IPS-15b (cell line): ENCODE measurements at regions not wholly inside any gene's neighbourhood (a gene's known extent, or its start where the extent isn't known, plus 50 kb on each side); places are given as distances from the start of the nearest gene placed in this dataset.

Experiments
- H3K27me3 ChIP-seq: one replicate; pipeline ENCODE4 v1.6.1; 2013; ENCODE audit warnings: low read length; ENCODE audit not compliant: control insufficient read depth, insufficient read depth
- H3K36me3 ChIP-seq: one replicate; pipeline ENCODE4 v1.6.1; 2013; ENCODE audit warnings: low read length; ENCODE audit not compliant: control insufficient read depth, insufficient read depth
- H3K4me1 ChIP-seq: one replicate; pipeline ENCODE4 v1.6.1; 2013; ENCODE audit warnings: mild to moderate bottlenecking, low read length; ENCODE audit not compliant: control insufficient read depth, insufficient read depth
- H3K4me3 ChIP-seq: one replicate; pipeline ENCODE4 v1.5.1; 2013; ENCODE audit warnings: low read depth, low read length
- H3K9ac ChIP-seq: one replicate; pipeline ENCODE4 v1.6.1; 2013; ENCODE audit warnings: low read depth, mild to moderate bottlenecking, low read length
- H3K9me3 ChIP-seq: one replicate; pipeline ENCODE4 v1.6.1; 2013; ENCODE audit warnings: mild to moderate bottlenecking, low read length; ENCODE audit not compliant: control insufficient read depth, insufficient read depth

DNA sequence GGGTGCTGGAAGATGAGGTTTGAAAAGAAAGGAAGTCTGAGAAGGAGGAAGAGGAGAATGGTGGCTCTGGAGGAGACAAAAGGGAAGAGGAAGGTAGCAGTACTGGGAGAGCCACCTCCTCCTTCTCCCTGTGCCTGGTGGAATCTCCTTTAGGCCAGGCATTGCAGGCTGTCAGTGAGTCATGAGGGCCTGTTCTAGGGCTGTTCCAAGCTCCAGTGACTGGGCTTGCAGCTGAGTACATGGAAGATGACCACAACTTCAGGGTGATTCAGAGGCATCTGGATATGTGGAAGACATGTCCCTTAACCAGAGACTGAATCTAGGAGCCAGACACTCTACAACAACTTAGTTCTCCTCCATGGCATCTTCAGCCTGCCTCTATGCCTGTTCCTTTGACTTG, 107.8 kb downstream of the EFNB1 start:
- H3K27me3 ChIP-seq = no peaks in the 10 kb centered on the region
- no peak overlapping the region for H3K9ac ChIP-seq
- H3K9me3 ChIP-seq = no peaks in the 10 kb centered on the region
- no peaks in the 10 kb centered on the region for H3K36me3 ChIP-seq
- H3K4me3 ChIP-seq = no peak overlapping the region
- no peaks in the 10 kb centered on the region for H3K4me1 ChIP-seq

DNA sequence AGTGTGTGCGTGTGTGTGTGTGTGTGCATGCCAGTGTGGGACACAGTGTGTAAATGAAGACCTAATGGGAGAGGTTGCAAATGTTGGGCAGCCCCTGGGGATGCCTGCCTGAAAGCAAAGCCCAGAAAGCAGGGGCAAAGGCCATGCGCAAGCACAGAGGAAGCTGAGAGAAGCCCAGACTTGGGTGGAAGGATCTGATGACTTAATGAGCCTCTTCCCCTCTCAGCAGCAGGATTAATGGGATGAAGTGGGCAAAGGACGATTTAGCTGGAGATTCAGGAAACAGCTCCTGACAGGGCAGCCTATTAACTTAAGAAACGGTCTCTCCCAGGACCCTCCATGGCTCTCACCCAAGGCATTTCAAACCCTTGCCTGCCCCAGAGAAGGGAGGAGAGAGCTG, 107.3 kb downstream of the EFNB1 start:
- no peaks in the 10 kb centered on the region for H3K36me3 ChIP-seq
- no peaks in the 10 kb centered on the region for H3K4me1 ChIP-seq
- H3K27me3 ChIP-seq = no peaks in the 10 kb centered on the region
- no peak overlapping the region for H3K4me3 ChIP-seq
- no peak overlapping the region for H3K9ac ChIP-seq
- no peaks in the 10 kb centered on the region for H3K9me3 ChIP-seq

DNA sequence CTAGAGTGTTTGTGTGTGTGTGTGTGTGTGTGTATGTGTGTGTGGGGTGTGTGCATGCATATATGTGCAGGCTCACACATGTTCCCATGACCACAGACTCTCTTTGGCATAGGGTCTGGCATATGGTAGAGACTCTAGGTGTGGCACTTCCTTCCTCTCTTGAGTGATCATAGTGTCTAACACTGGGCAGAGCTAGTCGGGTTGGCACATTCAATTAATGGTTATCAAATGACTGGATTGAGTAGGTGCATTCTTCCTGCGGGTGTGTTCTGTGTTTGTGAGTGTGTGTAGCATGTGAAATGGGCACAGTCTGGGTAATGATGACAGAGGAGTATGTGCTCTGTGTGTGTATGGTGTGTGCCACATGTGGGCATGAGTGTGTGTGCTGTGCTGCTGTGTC, 106.5 kb downstream of the EFNB1 start:
- no peak overlapping the region for H3K4me3 ChIP-seq
- no peaks in the 10 kb centered on the region for H3K4me1 ChIP-seq

DNA sequence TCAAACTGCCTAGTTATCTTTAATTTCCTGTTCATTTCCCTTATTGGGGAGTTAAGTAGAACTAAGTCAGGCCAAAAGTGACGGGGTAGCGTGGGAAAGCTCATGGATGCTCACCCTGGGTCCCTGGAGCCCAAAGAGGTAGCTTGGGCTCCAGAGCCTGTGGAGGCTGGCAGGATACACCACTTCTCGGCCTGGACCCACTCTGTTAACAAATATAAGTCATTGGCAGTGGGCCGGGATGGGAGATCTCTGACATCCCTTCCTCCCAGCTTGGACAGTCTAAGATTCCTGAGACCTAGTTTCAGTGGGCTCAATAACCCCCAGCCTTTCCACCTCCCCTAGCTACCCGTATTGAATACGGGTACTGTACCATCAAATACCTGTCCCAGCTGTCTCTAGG, 106.1 kb downstream of the EFNB1 start:
- Histone ChIP-seq H3K9ac (no peak overlapping the region), H3K4me3 (no peak overlapping the region), H3K36me3 (no peaks in the 10 kb centered on the region), H3K4me1 (no peaks in the 10 kb centered on the region), H3K9me3 (no peaks in the 10 kb centered on the region), H3K27me3 (no peaks in the 10 kb centered on the region)

More for the DNA sequence above, 106.5 kb downstream of the EFNB1 start:
- Histone ChIP-seq H3K36me3 (no peaks in the 10 kb centered on the region), H3K9me3 (no peaks in the 10 kb centered on the region), H3K27me3 (no peaks in the 10 kb centered on the region), H3K9ac (no peak overlapping the region)

DNA sequence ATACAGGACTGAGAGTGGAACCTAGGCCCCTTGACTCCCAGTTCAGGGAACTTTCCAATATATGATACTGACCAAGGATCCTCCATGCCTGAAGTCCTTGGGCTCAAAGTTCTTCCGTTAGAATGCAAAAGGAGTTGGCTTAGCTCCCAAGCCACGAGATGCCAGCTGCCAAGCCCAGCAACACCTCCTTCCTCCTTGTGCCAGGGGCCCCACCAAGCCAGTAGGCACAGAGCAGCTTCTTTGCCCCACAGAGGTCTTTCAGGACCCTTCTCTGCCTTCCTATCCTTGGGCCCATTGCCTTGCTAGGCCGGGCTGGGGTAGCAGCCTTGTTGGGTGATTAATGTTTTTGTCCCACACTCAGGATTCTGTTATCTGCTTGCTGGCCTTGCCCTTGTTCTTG, 105.6 kb downstream of the EFNB1 start:
- H3K9me3 ChIP-seq = no peaks in the 10 kb centered on the region
- H3K36me3 ChIP-seq = no peaks in the 10 kb centered on the region
- no peaks in the 10 kb centered on the region for H3K4me1 ChIP-seq
- H3K4me3 ChIP-seq = no peak overlapping the region
- H3K27me3 ChIP-seq = no peaks in the 10 kb centered on the region
- H3K9ac ChIP-seq = no peak overlapping the region

DNA sequence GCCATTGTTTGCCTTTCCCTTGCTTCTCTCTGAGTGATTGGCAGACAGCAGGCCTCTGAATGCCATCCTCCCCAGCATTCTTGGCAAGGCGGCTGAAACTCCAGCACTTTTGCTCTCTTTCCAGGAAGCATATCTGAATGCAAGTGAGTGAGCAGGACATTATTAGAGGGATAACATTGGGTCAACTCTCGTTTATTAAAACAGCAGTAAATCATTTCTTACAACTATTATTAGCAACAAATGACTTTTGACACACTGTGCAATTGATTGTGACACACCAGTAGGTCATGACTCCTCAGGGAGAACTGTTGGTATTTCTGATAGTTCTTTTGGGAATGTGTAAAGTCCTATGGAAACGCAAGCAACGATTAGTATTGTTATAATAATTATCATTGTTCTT, 103.8 kb downstream of the EFNB1 start:
- Histone ChIP-seq H3K36me3 (no peaks in the 10 kb centered on the region), H3K4me1 (no peaks in the 10 kb centered on the region), H3K9ac (no peak overlapping the region), H3K27me3 (peaks cover 4% of the 10 kb centered on the region), H3K9me3 (no peaks in the 10 kb centered on the region), H3K4me3 (no peak overlapping the region)

DNA sequence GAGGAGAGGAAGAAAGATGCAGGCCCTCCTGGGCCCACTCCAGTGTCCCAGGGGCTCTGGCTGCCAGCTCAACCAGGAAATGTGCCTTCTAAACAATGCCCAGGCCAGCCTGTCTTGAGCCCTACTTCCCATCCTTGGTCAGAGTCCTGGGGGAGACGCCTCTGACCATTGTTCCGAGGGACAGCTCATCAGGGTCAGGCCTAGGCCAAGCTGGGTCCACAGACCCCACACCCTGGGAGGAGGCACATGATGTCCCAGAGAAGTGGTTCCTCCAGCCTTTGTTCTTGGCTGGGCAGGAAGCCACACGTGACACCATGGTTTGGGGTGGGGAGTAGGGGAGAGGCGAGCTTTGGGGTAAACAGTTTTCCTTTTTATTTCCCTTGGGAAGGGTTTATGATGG, 102.5 kb downstream of the EFNB1 start:
- H3K27me3 ChIP-seq = peaks cover 4% of the 10 kb centered on the region
- H3K4me1 ChIP-seq = no peaks in the 10 kb centered on the region
- no peak overlapping the region for H3K9ac ChIP-seq
- no peaks in the 10 kb centered on the region for H3K36me3 ChIP-seq
- no peak overlapping the region for H3K4me3 ChIP-seq
- no peaks in the 10 kb centered on the region for H3K9me3 ChIP-seq

DNA sequence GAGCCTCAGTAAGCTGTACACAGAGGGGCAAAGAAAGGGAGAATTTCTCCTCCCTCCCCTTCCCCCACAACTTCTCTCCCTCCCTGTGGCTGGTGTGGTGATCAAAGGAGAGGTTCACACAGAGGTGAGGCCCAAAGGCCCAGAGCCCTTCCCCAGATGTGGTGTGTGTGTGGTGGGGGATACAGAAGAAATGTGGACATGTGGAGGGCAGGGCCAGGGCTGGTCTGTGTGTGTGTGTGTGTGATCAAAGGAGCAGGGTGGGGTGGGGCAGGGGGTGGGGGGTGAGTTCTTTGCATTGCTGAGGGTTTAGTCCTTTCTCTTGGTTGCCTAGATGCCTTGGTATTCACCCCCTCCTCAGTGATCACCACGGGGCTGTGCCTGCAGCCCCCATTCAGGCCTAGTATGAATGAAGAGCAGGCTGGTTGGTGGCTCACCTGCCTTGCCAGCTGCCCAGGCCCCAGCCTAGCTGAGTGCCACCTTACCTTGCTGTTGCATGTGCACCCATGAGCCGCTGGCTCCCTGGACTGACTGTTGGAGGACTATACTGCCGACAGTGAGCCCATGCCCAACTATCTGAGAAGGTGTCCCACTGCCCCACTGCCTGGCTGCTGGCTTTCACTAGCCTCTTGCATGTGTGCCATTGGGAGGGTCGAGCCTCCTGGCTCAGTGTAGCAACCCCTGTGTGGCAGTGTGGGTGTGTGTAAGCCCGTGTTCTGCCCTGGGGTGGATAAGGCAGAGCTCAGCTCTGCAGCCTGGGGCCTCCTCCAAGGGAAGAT, 101.9 kb downstream of the EFNB1 start:
- no peak overlapping the region for H3K4me3 ChIP-seq
- H3K4me1 ChIP-seq = no peaks in the 10 kb centered on the region
- H3K27me3 ChIP-seq = peaks cover 4% of the 10 kb centered on the region
- H3K36me3 ChIP-seq = no peaks in the 10 kb centered on the region
- no peak overlapping the region for H3K9ac ChIP-seq
- no peaks in the 10 kb centered on the region for H3K9me3 ChIP-seq

DNA sequence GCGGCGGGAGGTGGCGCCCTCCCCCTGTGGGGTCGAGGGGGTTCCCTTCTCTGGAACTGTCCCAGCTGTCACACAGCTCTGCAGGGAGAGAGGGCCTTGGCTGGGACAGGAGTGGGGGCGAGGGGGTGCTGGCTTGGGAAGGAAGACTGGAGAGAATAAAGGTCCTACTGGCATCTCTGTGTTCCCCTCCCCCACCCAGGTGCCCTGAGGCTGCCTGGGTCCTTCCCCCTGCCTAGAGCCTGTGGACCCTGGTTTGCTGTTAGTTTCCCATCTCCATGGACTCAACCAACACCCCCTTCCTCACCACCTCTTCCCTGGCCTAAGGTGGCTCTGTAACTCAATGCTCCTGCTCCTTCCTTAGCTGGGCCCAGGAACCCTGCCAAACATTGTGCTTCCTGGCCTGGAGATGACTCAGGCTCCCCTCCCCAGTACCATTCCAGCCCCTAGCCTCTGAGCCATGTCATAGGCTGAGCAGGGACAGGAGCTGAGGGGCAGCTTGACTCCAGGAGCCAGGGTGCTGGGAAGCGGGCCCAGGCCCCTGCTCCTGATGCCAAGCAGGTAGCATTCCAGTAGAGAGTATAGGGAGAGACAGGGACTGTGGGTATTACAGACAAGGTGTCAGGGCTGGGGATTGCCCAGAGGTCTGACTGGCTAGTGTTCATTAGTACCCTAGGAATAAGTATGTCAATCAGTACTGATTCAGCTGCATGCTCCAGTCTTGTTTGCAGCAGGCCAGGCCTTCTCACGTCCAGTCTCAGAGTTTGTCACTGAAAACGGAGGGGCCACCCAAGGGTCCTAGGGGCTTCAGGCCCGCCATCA, 100.7 kb downstream of the EFNB1 start:
- Histone ChIP-seq H3K9me3 (no peaks in the 10 kb centered on the region), H3K27me3 (peaks cover 4% of the 10 kb centered on the region), H3K4me3 (no peak overlapping the region), H3K36me3 (no peaks in the 10 kb centered on the region), H3K4me1 (no peaks in the 10 kb centered on the region), H3K9ac (no peak overlapping the region)

DNA sequence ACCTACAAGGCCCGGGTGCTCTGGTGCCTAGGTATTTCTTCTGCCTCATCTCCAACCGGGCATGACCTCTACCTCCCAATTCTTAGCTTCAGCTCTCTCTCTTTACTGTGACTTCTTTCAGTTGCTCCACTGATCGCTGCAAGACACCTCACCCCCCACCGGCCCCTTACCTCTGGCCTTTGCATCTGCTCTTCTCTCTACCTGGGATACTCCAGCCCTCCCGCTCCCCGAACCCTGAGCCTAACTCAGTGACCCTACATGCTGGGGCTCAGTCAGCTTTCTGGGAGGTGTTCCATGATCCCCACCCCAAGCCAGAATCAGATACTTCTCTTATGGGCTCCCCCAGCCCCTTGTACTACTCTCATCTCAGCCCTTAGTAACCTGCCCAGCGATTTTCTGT, 99.6 kb downstream of the EFNB1 start:
- H3K4me3 ChIP-seq = no peak overlapping the region
- H3K4me1 ChIP-seq = no peaks in the 10 kb centered on the region
- H3K9ac ChIP-seq = no peak overlapping the region
- no peaks in the 10 kb centered on the region for H3K9me3 ChIP-seq
- peaks cover 6% of the 10 kb centered on the region for H3K27me3 ChIP-seq
- no peaks in the 10 kb centered on the region for H3K36me3 ChIP-seq

DNA sequence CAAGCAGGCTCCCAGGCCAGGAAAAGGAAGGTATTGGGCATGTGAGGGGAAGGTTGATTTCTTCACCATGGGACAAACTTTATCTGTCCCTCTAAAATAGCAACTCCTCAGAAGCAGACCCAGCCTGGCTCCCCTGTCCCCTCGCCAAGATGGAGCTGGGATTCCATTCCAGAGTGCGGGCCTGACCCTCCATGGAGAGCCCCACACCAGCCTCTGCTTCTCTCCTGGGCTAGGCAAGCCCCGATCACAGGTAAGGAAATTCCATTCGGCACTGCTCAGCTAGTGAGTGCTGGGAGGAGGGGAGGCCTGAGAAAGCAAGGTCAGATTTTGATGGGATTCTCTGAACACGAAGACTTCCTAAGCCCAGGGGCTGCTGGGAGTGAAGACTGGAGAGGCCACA, 98.4 kb downstream of the EFNB1 start:
- no peaks in the 10 kb centered on the region for H3K9me3 ChIP-seq
- H3K9ac ChIP-seq = no peak overlapping the region
- H3K4me1 ChIP-seq = no peaks in the 10 kb centered on the region
- H3K36me3 ChIP-seq = no peaks in the 10 kb centered on the region
- peaks cover 6% of the 10 kb centered on the region for H3K27me3 ChIP-seq
- no peak overlapping the region for H3K4me3 ChIP-seq

DNA sequence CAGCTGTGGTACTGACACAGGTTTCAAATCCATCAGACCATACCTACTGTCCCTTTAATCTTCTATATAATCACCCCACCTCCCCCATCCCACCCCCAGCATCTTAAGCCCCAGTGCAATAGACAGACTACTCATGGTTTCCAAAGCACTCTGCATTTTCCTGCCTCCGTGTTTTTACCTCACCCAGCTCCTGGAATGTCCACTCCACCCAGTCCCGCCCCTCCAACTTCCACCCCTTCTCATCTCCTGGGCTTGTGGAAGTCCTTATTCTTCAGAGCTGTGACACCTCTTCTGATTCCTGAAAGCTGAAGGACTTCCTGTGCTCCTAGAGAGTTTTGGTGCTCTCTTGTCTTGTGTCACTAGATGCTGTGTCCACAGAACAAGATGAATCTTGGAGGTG, 94.3 kb downstream of the EFNB1 start:
- no peak overlapping the region for H3K4me3 ChIP-seq
- no peaks in the 10 kb centered on the region for H3K9me3 ChIP-seq
- H3K27me3 ChIP-seq = peaks cover 2% of the 10 kb centered on the region
- H3K36me3 ChIP-seq = no peaks in the 10 kb centered on the region
- no peak overlapping the region for H3K9ac ChIP-seq
- H3K4me1 ChIP-seq = no peaks in the 10 kb centered on the region
